ENCODE measurements at regions not wholly inside any gene's neighbourhood (a gene's known extent, or its start where the extent isn't known, plus 50 kb on each side); places are given as distances from the start of the nearest gene placed in this dataset.
A peak's percentile ranks its signal among the peaks of the same experiment; 100 is the strongest.
"Not testable (repeated sequence)": the region's sequence is repeated elsewhere in the genome, so short reads cannot be mapped to it uniquely, and the experiment has no call there.

DNA sequence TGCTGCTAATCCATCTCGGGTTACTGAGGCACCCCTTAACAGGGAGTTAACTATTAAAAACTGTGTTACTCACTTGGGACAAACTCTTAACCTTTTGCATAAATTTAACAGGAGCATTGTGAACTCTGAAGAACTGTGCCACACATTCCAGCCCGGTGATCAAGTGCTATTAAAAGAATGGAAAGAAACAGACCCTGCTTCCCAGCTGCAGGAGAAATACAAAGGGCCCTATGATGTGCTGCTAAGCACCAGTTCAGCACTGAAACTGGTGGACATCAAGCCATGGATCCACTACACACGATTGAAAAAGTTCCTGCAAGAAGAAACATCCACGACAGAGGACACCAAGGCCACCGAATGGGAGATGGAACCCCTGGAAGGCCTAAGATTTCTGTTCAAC, 114.7 kb upstream of the PLCL2 start:
- no peaks in the 10 kb centered on the region for H3K9me3 Mint-ChIP-seq
- H3K4me1 Mint-ChIP-seq (ENCODE audit: low read depth) = peaks cover 14% of the 10 kb centered on the region
- H3K4me3 Mint-ChIP-seq = no peak overlapping the region
- H3K36me3 Mint-ChIP-seq (ENCODE audit: low read depth) = no peaks in the 10 kb centered on the region
- no peak overlapping the region for H3K27ac Mint-ChIP-seq
- H3K27me3 Mint-ChIP-seq = no peaks in the 10 kb centered on the region

- no peaks in the 10 kb centered on the region for H3K36me3 Mint-ChIP-seq (ENCODE audit: low read depth)
- H3K4me3 Mint-ChIP-seq = no peak overlapping the region
- no peaks in the 10 kb centered on the region for H3K9me3 Mint-ChIP-seq
- H3K27ac Mint-ChIP-seq = no peak overlapping the region
- peaks cover 14% of the 10 kb centered on the region for H3K4me1 Mint-ChIP-seq (ENCODE audit: low read depth)
- no peaks in the 10 kb centered on the region for H3K27me3 Mint-ChIP-seq
These were observed 114.0 kb upstream of the PLCL2 start for GRCh38 chr3:16770792-16771191.

DNA sequence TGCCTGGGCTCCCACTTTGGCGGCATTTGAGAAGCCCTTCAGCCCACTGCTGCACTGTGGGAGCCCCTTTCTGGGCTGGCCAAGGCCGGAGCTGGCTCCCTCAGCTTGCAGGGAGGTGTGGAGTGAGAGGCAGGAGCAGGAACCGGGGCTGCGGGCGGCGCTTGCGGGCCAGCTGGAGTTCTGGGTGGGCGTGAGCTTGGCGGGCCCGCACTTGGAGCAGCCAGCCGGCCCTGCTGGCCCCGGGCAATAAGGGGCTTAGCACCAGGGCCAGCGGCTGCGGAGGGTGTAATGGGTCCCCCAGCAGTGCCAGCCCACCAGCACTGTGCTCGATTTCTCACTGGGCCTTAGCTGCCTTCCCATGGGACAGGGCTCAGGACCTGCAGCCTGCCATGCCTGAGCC, 111.2 kb upstream of the PLCL2 start:
- not testable (repeated sequence) for H3K9me3 Mint-ChIP-seq; H3K27me3 Mint-ChIP-seq; H3K4me3 Mint-ChIP-seq; H3K27ac Mint-ChIP-seq; H3K36me3 Mint-ChIP-seq (ENCODE audit: low read depth)
- H3K4me1 Mint-ChIP-seq (ENCODE audit: low read depth) = peaks cover 14% of the 10 kb centered on the region

DNA sequence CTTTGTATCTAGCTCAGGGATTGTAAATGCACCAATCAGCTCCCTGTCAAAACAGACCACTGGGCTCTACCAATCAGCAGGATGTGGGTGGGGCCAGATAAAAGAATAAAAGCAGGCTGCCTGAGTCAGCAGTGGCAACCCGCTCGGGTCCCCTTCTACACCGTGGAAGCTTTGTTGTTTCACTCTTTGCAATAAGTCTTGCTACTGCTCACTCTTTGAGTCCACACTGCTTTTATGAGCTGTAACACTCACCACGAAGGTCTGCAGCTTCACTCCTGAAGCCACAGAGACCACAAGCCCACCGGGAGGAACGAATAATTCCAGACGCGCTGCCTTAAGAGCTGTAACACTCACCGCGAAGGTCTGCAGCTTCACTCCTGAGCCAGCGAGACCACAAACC, 110.2 kb upstream of the PLCL2 start:
- peaks cover 14% of the 10 kb centered on the region for H3K4me1 Mint-ChIP-seq (ENCODE audit: low read depth)
- H3K9me3 Mint-ChIP-seq; H3K27me3 Mint-ChIP-seq; H3K36me3 Mint-ChIP-seq (ENCODE audit: low read depth): not testable (repeated sequence)
- peak overlapping the region; percentile 54 for H3K27ac Mint-ChIP-seq
- H3K4me3 Mint-ChIP-seq = peak overlapping the region; percentile 48

- peaks cover 16% of the 10 kb centered on the region for H3K4me1 Mint-ChIP-seq (ENCODE audit: low read depth)
- no peaks in the 10 kb centered on the region for H3K9me3 Mint-ChIP-seq
- H3K36me3 Mint-ChIP-seq (ENCODE audit: low read depth) = no peaks in the 10 kb centered on the region
- no peaks in the 10 kb centered on the region for H3K27me3 Mint-ChIP-seq
- no peak overlapping the region for H3K27ac Mint-ChIP-seq
- no peak overlapping the region for H3K4me3 Mint-ChIP-seq
These were observed 99.8 kb upstream of the PLCL2 start for GRCh38 chr3:16784973-16785372.

GRCh38 chr3:16785465-16785864, 99.3 kb upstream of the PLCL2 start:
- H3K4me1 Mint-ChIP-seq (ENCODE audit: low read depth) = peaks cover 21% of the 10 kb centered on the region

DNA sequence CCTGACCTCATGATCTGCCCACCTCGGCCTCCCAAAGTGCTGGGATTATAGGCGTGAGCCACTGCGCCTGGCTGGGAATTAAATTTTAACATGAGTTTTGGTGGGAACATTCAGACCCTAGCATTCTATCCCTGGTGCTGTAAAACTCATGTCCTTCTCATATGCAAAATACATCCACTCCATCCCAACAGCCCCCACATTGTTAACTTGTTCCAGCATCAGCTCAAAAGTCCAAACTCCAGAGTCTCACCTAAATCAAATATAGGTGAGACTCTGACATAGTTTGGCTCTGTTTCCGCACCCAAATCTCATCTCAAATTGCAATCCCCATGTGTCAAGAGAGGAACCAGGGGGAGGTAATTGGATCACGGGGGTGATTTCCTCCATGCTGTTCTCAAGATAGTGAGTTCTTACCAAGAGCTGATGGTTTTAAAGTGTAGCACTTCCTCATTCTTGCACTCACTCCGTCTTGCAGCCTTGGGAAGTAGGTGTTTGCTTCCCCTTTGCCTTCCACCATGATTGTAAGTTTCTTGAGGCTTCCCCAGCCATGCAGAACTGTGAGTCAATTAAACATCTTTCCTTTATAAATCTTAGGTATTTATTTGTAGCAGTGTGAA, 96.2 kb upstream of the PLCL2 start:
- peak overlapping the region; percentile 43 for H3K27ac Mint-ChIP-seq
- no peak overlapping the region for H3K4me3 Mint-ChIP-seq
- no peaks in the 10 kb centered on the region for H3K36me3 Mint-ChIP-seq (ENCODE audit: low read depth)
- no peaks in the 10 kb centered on the region for H3K9me3 Mint-ChIP-seq
- H3K4me1 Mint-ChIP-seq (ENCODE audit: low read depth) = peaks cover 42% of the 10 kb centered on the region
- no peaks in the 10 kb centered on the region for H3K27me3 Mint-ChIP-seq

More at GRCh38 chr3:16785465-16785864, 99.3 kb upstream of the PLCL2 start:
- Mint-ChIP-seq H3K9me3 (no peaks in the 10 kb centered on the region), H3K4me3 (no peak overlapping the region), H3K36me3 (ENCODE audit: low read depth) (no peaks in the 10 kb centered on the region), H3K27ac (no peak overlapping the region), H3K27me3 (no peaks in the 10 kb centered on the region)

GRCh38 chr3:16789344-16790120, 95.2 kb upstream of the PLCL2 start:
- H3K4me1 Mint-ChIP-seq (ENCODE audit: low read depth) = peaks cover 42% of the 10 kb centered on the region
- H3K27me3 Mint-ChIP-seq = no peaks in the 10 kb centered on the region
- H3K4me3 Mint-ChIP-seq = no peak overlapping the region
- H3K36me3 Mint-ChIP-seq (ENCODE audit: low read depth) = no peaks in the 10 kb centered on the region
- H3K9me3 Mint-ChIP-seq = no peaks in the 10 kb centered on the region
- no peak overlapping the region for H3K27ac Mint-ChIP-seq

DNA sequence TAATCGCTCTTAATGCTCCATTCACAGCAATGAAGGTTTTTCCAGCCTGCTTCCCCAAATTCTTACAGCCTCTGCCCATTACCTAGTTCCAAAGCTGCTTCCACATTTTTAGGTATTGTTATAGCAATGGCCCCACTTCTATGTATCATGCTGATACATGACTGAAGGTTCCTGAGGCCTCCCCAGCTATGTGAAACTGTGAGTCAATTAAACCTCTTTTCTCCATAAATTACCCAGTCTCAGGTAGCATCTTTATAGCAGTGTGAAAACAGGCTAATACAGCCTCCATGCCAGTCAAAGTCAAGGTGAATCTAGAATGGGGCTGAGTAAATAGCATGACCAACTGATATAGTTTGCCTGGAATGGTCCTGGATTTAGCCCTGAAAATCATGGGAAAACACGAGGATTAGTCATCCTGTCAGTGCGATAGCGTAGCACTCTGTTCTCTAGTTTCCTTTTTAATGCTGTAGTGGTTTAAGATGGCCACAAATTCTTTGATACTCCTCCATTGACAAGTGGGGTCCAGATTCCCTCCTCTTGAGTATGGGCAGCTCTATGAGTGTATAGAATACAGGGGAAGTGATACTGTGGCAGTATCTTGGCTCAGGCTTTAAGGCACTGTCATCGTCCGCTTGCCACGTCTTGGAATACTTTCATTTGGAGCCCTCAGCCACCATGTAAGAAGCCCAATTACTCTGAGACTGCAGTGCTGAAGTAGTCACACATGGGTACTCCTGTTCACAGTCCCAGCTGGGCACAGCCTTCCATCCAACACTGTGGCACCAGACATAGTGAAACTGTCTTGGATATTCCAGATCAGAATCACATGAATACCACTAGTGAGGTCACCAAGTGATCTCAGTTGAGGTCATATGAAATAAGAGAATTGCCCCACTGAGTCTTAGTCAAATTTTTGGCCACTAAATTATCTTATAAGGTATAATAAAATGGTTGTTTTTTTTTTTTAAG, 94.0 kb upstream of the PLCL2 start:
- H3K4me3 Mint-ChIP-seq = no peak overlapping the region
- H3K9me3 Mint-ChIP-seq = no peaks in the 10 kb centered on the region
- peak overlapping the region; percentile 64 for H3K27ac Mint-ChIP-seq
- peaks cover 42% of the 10 kb centered on the region for H3K4me1 Mint-ChIP-seq (ENCODE audit: low read depth)
- no peaks in the 10 kb centered on the region for H3K27me3 Mint-ChIP-seq
- no peaks in the 10 kb centered on the region for H3K36me3 Mint-ChIP-seq (ENCODE audit: low read depth)

- no peaks in the 10 kb centered on the region for H3K36me3 Mint-ChIP-seq (ENCODE audit: low read depth)
- H3K4me1 Mint-ChIP-seq (ENCODE audit: low read depth) = peaks cover 56% of the 10 kb centered on the region
- H3K27me3 Mint-ChIP-seq = no peaks in the 10 kb centered on the region
- peak overlapping the region; percentile 19 for H3K27ac Mint-ChIP-seq
- no peak overlapping the region for H3K4me3 Mint-ChIP-seq
- H3K9me3 Mint-ChIP-seq = no peaks in the 10 kb centered on the region
These were observed 91.4 kb upstream of the PLCL2 start for GRCh38 chr3:16793321-16793720.

GRCh38 chr3:16794257-16794656, 90.5 kb upstream of the PLCL2 start:
- H3K4me1 Mint-ChIP-seq (ENCODE audit: low read depth) = peaks cover 47% of the 10 kb centered on the region
- H3K27me3 Mint-ChIP-seq = no peaks in the 10 kb centered on the region
- H3K36me3 Mint-ChIP-seq (ENCODE audit: low read depth) = no peaks in the 10 kb centered on the region
- H3K9me3 Mint-ChIP-seq = no peaks in the 10 kb centered on the region
- H3K27ac Mint-ChIP-seq = no peak overlapping the region
- H3K4me3 Mint-ChIP-seq = no peak overlapping the region

DNA sequence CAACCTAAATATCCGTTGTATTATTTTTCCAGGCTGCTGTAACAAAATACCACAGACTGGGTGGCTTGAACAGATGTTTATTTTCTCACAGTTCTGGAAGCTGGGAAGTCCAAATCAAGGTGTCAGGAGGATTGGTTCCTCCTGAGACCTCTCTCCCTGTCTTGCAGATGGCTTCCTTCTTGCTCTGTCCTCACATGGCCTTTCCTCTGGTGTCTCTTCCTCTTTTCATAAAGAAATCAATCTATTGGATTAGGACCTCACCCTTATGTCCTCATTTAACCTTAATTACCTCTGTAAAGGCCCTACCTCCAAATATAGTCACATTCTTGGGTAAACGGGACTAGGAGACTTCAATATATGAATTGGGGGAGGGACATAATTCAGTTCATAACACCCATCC, 89.2 kb upstream of the PLCL2 start:
- H3K4me3 Mint-ChIP-seq = no peak overlapping the region
- H3K4me1 Mint-ChIP-seq (ENCODE audit: low read depth) = peaks cover 45% of the 10 kb centered on the region
- no peak overlapping the region for H3K27ac Mint-ChIP-seq

GRCh38 chr3:16797831-16798230, 86.9 kb upstream of the PLCL2 start:
- Mint-ChIP-seq H3K27me3 (no peaks in the 10 kb centered on the region), H3K36me3 (ENCODE audit: low read depth) (no peaks in the 10 kb centered on the region), H3K4me3 (no peak overlapping the region), H3K9me3 (peaks cover 4% of the 10 kb centered on the region), H3K4me1 (ENCODE audit: low read depth) (peaks cover 51% of the 10 kb centered on the region), H3K27ac (no peak overlapping the region)

More for the DNA sequence above, 89.2 kb upstream of the PLCL2 start:
- H3K36me3 Mint-ChIP-seq (ENCODE audit: low read depth) = no peaks in the 10 kb centered on the region
- peaks cover 2% of the 10 kb centered on the region for H3K9me3 Mint-ChIP-seq
- no peaks in the 10 kb centered on the region for H3K27me3 Mint-ChIP-seq

DNA sequence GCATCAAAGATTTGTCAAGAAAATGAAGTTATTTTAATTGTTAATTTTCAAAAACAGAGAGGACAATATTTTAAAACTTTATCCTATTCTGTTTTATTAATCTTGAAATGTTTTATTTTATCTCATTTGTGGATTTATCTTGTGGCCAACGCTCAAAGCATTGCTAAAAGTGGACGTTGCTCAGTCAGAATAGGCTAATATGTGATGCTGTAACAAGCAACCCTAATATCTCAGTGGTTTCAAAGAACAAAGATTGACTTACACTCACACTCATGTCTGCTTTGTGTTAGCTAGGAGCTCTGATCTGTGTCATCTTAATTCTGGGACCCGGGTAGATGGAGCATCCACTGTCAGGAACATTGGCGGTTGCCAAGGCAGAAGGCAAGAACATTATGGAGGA, 86.0 kb upstream of the PLCL2 start:
- Mint-ChIP-seq H3K4me1 (ENCODE audit: low read depth) (peaks cover 46% of the 10 kb centered on the region), H3K9me3 (peaks cover 4% of the 10 kb centered on the region), H3K4me3 (no peak overlapping the region), H3K27me3 (no peaks in the 10 kb centered on the region), H3K36me3 (ENCODE audit: low read depth) (no peaks in the 10 kb centered on the region), H3K27ac (no peak overlapping the region)

GRCh38 chr3:16800361-16800760, 84.4 kb upstream of the PLCL2 start:
- H3K4me1 Mint-ChIP-seq (ENCODE audit: low read depth) = peaks cover 46% of the 10 kb centered on the region

More at GRCh38 chr3:16800361-16800760, 84.4 kb upstream of the PLCL2 start:
- H3K27ac Mint-ChIP-seq = peak overlapping the region; percentile 71
- H3K9me3 Mint-ChIP-seq = peaks cover 4% of the 10 kb centered on the region
- no peaks in the 10 kb centered on the region for H3K36me3 Mint-ChIP-seq (ENCODE audit: low read depth)
- no peaks in the 10 kb centered on the region for H3K27me3 Mint-ChIP-seq
- H3K4me3 Mint-ChIP-seq = peak overlapping the region; percentile 14

All from stimulated activated naive CD8-positive, alpha-beta T cell treated with anti-CD3 and anti-CD28 coated beads, Interleukin-15, Interleukin-2, amounts not matched to agents 100 ng/mL and 50 ng/mL, for 24 hours (primary cell).